Muscle of leg (tissue), 3 donors: ENCODE measurements at regions not wholly inside any gene's neighbourhood (a gene's known extent, or its start where the extent isn't known, plus 50 kb on each side); places are given as distances from the start of the nearest gene placed in this dataset.
A peak's percentile ranks its signal among the peaks of the same experiment; 100 is the strongest.

Experiments used
- DNase-seq: peaks from one replicate; pipeline ENCODE4 v3.0.0; 2013
- H3K27ac ChIP-seq: one replicate; pipeline ENCODE4 v1.5.1; 2013; ENCODE audit warnings: mild to moderate bottlenecking, low read length, control low read depth
- H3K27me3 ChIP-seq: one replicate; pipeline ENCODE4 v1.6.1; 2013; ENCODE audit warnings: low read length; ENCODE audit not compliant: control insufficient read depth, insufficient read depth
- H3K36me3 ChIP-seq: one replicate; pipeline ENCODE4 v1.6.1; 2013; ENCODE audit warnings: low read length; ENCODE audit not compliant: control insufficient read depth, insufficient read depth
- H3K4me1 ChIP-seq: one replicate; pipeline ENCODE4 v1.6.1; 2013; ENCODE audit warnings: low read length; ENCODE audit not compliant: control insufficient read depth, insufficient read depth
- H3K4me3 ChIP-seq: one replicate; pipeline ENCODE4 v1.5.1; 2013; ENCODE audit warnings: low read length, control low read depth
- H3K9me3 ChIP-seq: replicated peaks from 2 replicates; pipeline ENCODE4 v1.6.1; 2013; ENCODE audit warnings: low read depth, low read length; ENCODE audit not compliant: control insufficient read depth
- WGBS: methylation state at CpG from one replicate; pipeline ENCODE4 v1.1.5; 2013; ENCODE audit warnings: missing lambda C conversion rate; ENCODE audit not compliant: insufficient coverage; 5-methylcytosine and 5-hydroxymethylcytosine counted together

- peak overlapping the region; percentile 0 for H3K27ac ChIP-seq
- H3K36me3 ChIP-seq: no peaks in the 10 kb centered on the region
- peaks cover 31% of the 10 kb centered on the region for H3K4me1 ChIP-seq
- no peak overlapping the region for H3K4me3 ChIP-seq
- no peaks in the 10 kb centered on the region for H3K9me3 ChIP-seq
- peak; percentile 51 for DNase-seq
- H3K27me3 ChIP-seq: no peaks in the 10 kb centered on the region
- no CpG with 5 or more reads among the region's 9 CpGs for WGBS
These were observed 494.6 kb downstream of the ENC1 start for GRCh38 chr5:74145951-74146350.

GRCh38 chr5:74143721-74144330 lies 496.7 kb downstream of the ENC1 start:
- Histone ChIP-seq H3K27me3 (no peaks in the 10 kb centered on the region), H3K36me3 (no peaks in the 10 kb centered on the region), H3K9me3 (no peaks in the 10 kb centered on the region), H3K27ac (no peak overlapping the region), H3K4me1 (peaks cover 31% of the 10 kb centered on the region), H3K4me3 (no peak overlapping the region)
- WGBS: 80% methylated on average over 13 of the region's 16 CpGs
- DNase-seq: no peak

GRCh38 chr5:74143151-74143550 lies 497.4 kb downstream of the ENC1 start:
- H3K36me3 ChIP-seq: no peaks in the 10 kb centered on the region
- H3K27ac ChIP-seq: no peak overlapping the region
- 90% methylated on average over 2 of the region's 3 CpGs for WGBS
- H3K9me3 ChIP-seq: no peaks in the 10 kb centered on the region
- no peak for DNase-seq
- H3K4me1 ChIP-seq: peaks cover 25% of the 10 kb centered on the region
- no peaks in the 10 kb centered on the region for H3K27me3 ChIP-seq
- H3K4me3 ChIP-seq: no peak overlapping the region

GRCh38 chr5:74141053-74141452 lies 499.5 kb downstream of the ENC1 start:
- WGBS: 70% methylated on average over 2 of the region's 4 CpGs
- DNase-seq: no peak
- H3K27ac ChIP-seq: no peak overlapping the region
- no peaks in the 10 kb centered on the region for H3K27me3 ChIP-seq
- no peaks in the 10 kb centered on the region for H3K36me3 ChIP-seq
- H3K9me3 ChIP-seq: no peaks in the 10 kb centered on the region
- peaks cover 14% of the 10 kb centered on the region for H3K4me1 ChIP-seq
- no peak overlapping the region for H3K4me3 ChIP-seq

- no CpG with 5 or more reads among the region's 3 CpGs for WGBS
These were observed 500.1 kb downstream of the ENC1 start for GRCh38 chr5:74140409-74140808.

GRCh38 chr5:74139589-74139988 lies 500.9 kb downstream of the ENC1 start:
- peaks cover 12% of the 10 kb centered on the region for H3K4me1 ChIP-seq
- 98% methylated on average over 5 of the region's 6 CpGs for WGBS
- H3K36me3 ChIP-seq: no peaks in the 10 kb centered on the region
- H3K27me3 ChIP-seq: no peaks in the 10 kb centered on the region
- H3K27ac ChIP-seq: no peak overlapping the region
- no peaks in the 10 kb centered on the region for H3K9me3 ChIP-seq
- DNase-seq: no peak
- no peak overlapping the region for H3K4me3 ChIP-seq

More at GRCh38 chr5:74140409-74140808, 500.1 kb downstream of the ENC1 start:
- Histone ChIP-seq H3K9me3 (no peaks in the 10 kb centered on the region), H3K4me3 (no peak overlapping the region), H3K27me3 (no peaks in the 10 kb centered on the region), H3K36me3 (no peaks in the 10 kb centered on the region), H3K4me1 (peaks cover 12% of the 10 kb centered on the region), H3K27ac (no peak overlapping the region)
- DNase-seq: no peak

- H3K36me3 ChIP-seq: no peaks in the 10 kb centered on the region
- no peaks in the 10 kb centered on the region for H3K27me3 ChIP-seq
- peaks cover 10% of the 10 kb centered on the region for H3K4me1 ChIP-seq
- WGBS: 78% methylated on average over 2 of the region's 2 CpGs
- H3K9me3 ChIP-seq: no peaks in the 10 kb centered on the region
- DNase-seq: no peak
- no peak overlapping the region for H3K4me3 ChIP-seq
- no peak overlapping the region for H3K27ac ChIP-seq
These were observed 501.8 kb downstream of the ENC1 start for GRCh38 chr5:74138721-74139120.

GRCh38 chr5:74136276-74136825 lies 504.2 kb downstream of the ENC1 start:
- DNase-seq: peak; percentile 79

GRCh38 chr5:74135033-74135432 lies 505.5 kb downstream of the ENC1 start:
- H3K4me3 ChIP-seq: no peak overlapping the region
- no peak overlapping the region for H3K27ac ChIP-seq
- no peak for DNase-seq
- WGBS: no CpG with 5 or more reads among the region's 1 CpG
- no peaks in the 10 kb centered on the region for H3K27me3 ChIP-seq
- no peaks in the 10 kb centered on the region for H3K36me3 ChIP-seq
- peaks cover 7% of the 10 kb centered on the region for H3K4me1 ChIP-seq
- no peaks in the 10 kb centered on the region for H3K9me3 ChIP-seq

More at GRCh38 chr5:74136276-74136825, 504.2 kb downstream of the ENC1 start:
- no peaks in the 10 kb centered on the region for H3K36me3 ChIP-seq
- WGBS: no CpG with 5 or more reads among the region's 2 CpGs
- H3K27me3 ChIP-seq: no peaks in the 10 kb centered on the region
- H3K4me1 ChIP-seq: peaks cover 9% of the 10 kb centered on the region
- H3K9me3 ChIP-seq: no peaks in the 10 kb centered on the region
- no peak overlapping the region for H3K4me3 ChIP-seq
- no peak overlapping the region for H3K27ac ChIP-seq

- Histone ChIP-seq H3K9me3 (no peaks in the 10 kb centered on the region), H3K27ac (no peak overlapping the region), H3K36me3 (no peaks in the 10 kb centered on the region), H3K4me3 (no peak overlapping the region), H3K4me1 (peaks cover 15% of the 10 kb centered on the region), H3K27me3 (no peaks in the 10 kb centered on the region)
- DNase-seq: no peak
- WGBS: 92% methylated on average over 4 of the region's 4 CpGs
These were observed 506.5 kb downstream of the ARHGEF28 start for GRCh38 chr5:74132485-74132884.
